ENCODE measurements at regions not wholly inside any gene's neighbourhood (a gene's known extent, or its start where the extent isn't known, plus 50 kb on each side); places are given as distances from the start of the nearest gene placed in this dataset.
A peak's percentile ranks its signal among the peaks of the same experiment; 100 is the strongest.

DNA sequence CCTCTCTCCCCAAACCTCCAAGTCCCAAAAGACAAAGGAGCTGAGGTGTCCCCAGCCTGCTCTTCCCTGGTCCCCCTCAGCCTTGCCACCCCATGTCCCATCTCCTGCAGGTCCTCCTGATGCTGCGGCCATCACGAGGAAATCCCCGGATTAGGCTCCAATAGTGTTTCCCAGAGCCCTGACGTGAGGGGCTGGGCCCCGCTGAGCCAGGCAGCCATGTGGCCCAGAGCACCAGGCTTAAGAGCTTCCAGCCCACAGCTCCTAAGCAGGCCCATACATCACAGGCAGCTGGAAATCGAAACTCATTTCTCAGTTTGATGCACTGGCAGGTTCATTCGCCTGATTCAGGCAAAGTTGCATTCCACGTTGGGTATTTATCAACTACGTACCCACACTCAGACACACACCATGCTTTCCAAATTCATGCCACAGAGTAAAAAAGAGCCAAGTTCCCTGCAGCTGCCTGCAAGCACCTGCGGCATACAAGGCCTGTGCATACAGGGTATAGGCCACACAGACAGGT lies 114.2 kb downstream of the CHST1 start:
- TF ChIP-seq SIN3A (IDR thresholded peaks at IDR 0.05; ENCODE audit: borderline replicate concordance, insufficient read depth, low read length): no peak
- TF ChIP-seq, protein P1, sequence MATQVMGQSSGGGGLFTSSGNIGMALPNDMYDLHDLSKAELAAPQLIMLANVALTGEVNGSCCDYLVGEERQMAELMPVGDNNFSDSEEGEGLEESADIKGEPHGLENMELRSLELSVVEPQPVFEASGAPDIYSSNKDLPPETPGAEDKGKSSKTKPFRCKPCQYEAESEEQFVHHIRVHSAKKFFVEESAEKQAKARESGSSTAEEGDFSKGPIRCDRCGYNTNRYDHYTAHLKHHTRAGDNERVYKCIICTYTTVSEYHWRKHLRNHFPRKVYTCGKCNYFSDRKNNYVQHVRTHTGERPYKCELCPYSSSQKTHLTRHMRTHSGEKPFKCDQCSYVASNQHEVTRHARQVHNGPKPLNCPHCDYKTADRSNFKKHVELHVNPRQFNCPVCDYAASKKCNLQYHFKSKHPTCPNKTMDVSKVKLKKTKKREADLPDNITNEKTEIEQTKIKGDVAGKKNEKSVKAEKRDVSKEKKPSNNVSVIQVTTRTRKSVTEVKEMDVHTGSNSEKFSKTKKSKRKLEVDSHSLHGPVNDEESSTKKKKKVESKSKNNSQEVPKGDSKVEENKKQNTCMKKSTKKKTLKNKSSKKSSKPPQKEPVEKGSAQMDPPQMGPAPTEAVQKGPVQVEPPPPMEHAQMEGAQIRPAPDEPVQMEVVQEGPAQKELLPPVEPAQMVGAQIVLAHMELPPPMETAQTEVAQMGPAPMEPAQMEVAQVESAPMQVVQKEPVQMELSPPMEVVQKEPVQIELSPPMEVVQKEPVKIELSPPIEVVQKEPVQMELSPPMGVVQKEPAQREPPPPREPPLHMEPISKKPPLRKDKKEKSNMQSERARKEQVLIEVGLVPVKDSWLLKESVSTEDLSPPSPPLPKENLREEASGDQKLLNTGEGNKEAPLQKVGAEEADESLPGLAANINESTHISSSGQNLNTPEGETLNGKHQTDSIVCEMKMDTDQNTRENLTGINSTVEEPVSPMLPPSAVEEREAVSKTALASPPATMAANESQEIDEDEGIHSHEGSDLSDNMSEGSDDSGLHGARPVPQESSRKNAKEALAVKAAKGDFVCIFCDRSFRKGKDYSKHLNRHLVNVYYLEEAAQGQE (IDR thresholded peaks at IDR 0.05; ENCODE audit: insufficient read depth in 1 of 2, low read depth in 2 of 2, low read length in 2 of 2): no peak
- no peak for TF ChIP-seq TAF1 (IDR thresholded peaks at IDR 0.05; ENCODE audit: borderline replicate concordance, insufficient read depth, low read length)
- no peak for TF ChIP-seq POLR2AphosphoS5 (IDR thresholded peaks at IDR 0.05; ENCODE audit: low read depth, low read length)
- TF ChIP-seq FOXP2 (optimal IDR thresholded peaks at IDR 0.05; ENCODE audit: borderline replicate concordance, extremely low read depth, extremely low read length, insufficient read depth): no peak

DNA sequence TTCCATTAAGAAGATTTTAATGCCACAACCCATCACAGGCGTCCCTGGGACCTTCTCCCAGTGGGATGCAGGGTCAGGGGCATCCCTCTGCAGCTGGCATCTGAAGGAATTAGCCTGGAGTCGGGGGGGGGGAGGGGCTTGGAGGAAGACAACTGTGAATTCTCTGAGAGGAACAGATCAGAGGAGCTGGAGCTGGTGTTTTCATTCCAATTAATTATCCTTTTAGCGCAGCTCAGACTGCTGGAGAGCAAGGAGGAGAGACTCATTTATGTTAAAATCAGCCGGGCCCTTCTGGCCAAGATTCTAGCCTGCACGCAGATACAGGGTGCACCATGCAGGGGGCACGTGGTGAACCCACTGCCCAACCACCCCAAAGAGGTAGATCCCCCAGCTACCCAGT lies 116.2 kb downstream of the CHST1 start:
- TF ChIP-seq TAF1 (IDR thresholded peaks at IDR 0.05; ENCODE audit: borderline replicate concordance, insufficient read depth, low read length): no peak
- no peak for TF ChIP-seq FOXP2 (optimal IDR thresholded peaks at IDR 0.05; ENCODE audit: borderline replicate concordance, extremely low read depth, extremely low read length, insufficient read depth)
- TF ChIP-seq POLR2AphosphoS5 (IDR thresholded peaks at IDR 0.05; ENCODE audit: low read depth, low read length): no peak
- TF ChIP-seq SIN3A (IDR thresholded peaks at IDR 0.05; ENCODE audit: borderline replicate concordance, insufficient read depth, low read length): no peak
- TF ChIP-seq, protein P1 (IDR thresholded peaks at IDR 0.05; ENCODE audit: insufficient read depth in 1 of 2, low read depth in 2 of 2, low read length in 2 of 2): no peak

DNA sequence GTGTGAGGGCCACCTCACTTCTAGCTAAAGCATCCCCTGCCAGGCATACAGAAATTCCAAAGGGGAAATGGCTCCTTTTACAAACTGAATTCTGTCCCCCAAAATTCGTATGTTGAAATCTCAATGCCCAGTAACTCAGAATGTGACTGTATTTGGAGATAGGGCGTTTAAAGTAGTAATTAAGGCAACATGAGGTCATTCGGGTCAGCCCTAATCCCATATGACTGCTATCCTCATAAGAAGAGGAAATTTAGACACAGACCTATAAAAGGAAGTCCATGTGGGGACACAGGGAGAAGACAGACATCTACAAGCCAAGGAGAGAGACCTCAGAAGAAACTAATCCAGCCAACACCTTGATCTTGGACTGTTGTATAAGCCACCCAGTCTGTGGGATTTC lies 119.1 kb downstream of the CHST1 start:
- TF ChIP-seq FOXP2 (optimal IDR thresholded peaks at IDR 0.05; ENCODE audit: borderline replicate concordance, extremely low read depth, extremely low read length, insufficient read depth): no peak
- no peak for TF ChIP-seq POLR2AphosphoS5 (IDR thresholded peaks at IDR 0.05; ENCODE audit: low read depth, low read length)
- TF ChIP-seq, protein P1 (IDR thresholded peaks at IDR 0.05; ENCODE audit: insufficient read depth in 1 of 2, low read depth in 2 of 2, low read length in 2 of 2): no peak
- TF ChIP-seq TAF1 (IDR thresholded peaks at IDR 0.05; ENCODE audit: borderline replicate concordance, insufficient read depth, low read length): no peak
- no peak for TF ChIP-seq SIN3A (IDR thresholded peaks at IDR 0.05; ENCODE audit: borderline replicate concordance, insufficient read depth, low read length)

DNA sequence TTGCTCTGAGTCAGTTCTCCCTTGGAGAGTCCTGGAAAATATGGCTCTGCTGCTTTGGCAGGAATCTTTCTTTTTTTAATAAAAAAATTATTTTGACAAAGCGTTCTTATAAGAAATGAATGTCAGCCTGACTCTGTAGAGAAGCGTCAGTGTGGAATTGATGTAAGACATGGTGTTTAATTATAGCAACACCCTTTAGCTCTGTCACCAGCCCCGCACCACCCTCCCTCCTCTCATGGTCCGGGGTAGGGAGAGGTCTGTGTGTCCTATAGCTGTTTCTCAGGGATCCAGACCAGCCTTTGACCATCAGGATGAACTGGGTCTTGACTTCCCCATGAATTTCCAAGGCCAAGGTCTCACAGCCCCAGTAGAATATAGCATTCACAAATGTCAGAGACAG lies 120.6 kb downstream of the CHST1 start:
- no peak for TF ChIP-seq FOXP2 (optimal IDR thresholded peaks at IDR 0.05; ENCODE audit: borderline replicate concordance, extremely low read depth, extremely low read length, insufficient read depth)
- TF ChIP-seq, protein P1 (IDR thresholded peaks at IDR 0.05; ENCODE audit: insufficient read depth in 1 of 2, low read depth in 2 of 2, low read length in 2 of 2): no peak

DNA sequence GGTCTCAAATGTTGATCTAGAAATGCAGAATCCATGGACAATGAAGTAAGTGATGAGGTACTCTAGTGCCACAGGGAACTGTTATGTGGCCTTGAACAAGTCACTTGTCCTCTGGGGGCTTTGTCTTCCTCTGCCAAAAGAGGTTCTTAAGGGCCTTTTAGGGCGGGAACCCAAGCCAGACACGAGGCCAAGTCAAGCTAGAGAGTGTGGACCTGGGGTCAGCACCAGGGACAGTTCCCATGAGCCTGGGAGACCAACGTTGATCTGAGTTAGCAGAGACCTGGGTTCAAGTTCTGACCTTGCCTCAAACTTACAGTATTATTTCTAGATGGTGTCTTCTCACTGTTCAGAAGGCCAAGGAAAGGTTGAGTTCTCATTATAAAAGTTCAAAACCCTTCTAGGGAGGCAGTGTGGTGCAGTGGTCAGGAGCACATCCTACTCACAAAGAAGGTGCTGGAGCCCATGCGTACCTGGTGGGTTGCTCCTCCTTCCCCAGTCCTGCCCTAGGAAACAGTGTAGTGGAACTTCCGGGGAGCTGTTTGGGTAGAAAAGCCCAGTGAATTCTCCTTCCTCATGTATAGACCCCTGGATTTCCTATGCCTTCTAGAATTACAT lies 121.5 kb downstream of the CHST1 start:
- TF ChIP-seq, protein P1 (IDR thresholded peaks at IDR 0.05; ENCODE audit: insufficient read depth in 1 of 2, low read depth in 2 of 2, low read length in 2 of 2): peak; percentile 88 to 97
- TF ChIP-seq SIN3A (IDR thresholded peaks at IDR 0.05; ENCODE audit: borderline replicate concordance, insufficient read depth, low read length): no peak
